OCI-LY7 (cell line): ENCODE measurements at regions not wholly inside any gene's neighbourhood (a gene's known extent, or its start where the extent isn't known, plus 50 kb on each side); places are given as distances from the start of the nearest gene placed in this dataset.

Experiments
- BruUV-seq: library from RNA; stranded (reverse); fragments of 400-500 nt; replicated peaks from 2 replicates; lab custom pipeline; 2021; lab: Mats Ljungman, UMichigan
- CTCF ChIA-PET: fragments of 300-600 bp; sonication (Branson Sonifier 250); formaldehyde crosslinking; loops from one replicate; lab custom pipeline; 2022; ENCODE audit warnings: antibody characterized with exemption; ENCODE audit not compliant: unreplicated experiment; lab: Charles Lee
- POLR2A ChIA-PET: fragments of 300-600 bp; sonication (Branson Sonifier 250); formaldehyde crosslinking; loops from one replicate; lab custom pipeline; 2022; ENCODE audit warnings: antibody characterized with exemption; lab: Charles Lee
- DNase-seq: peaks from one replicate; pipeline ENCODE4 v3.0.0-alpha.2; 2015; ENCODE audit warnings: low spot score
- H2AFZ ChIP-seq: fragments of 200-600 bp; sonication (generic), shearing (Covaris generic); 2 replicates; pipeline ENCODE4 v1.6.1; 2014; ENCODE audit warnings: mild to moderate bottlenecking, antibody characterized with exemption, low read length, moderate library complexity
- H3K27ac ChIP-seq: fragments of 200-600 bp; sonication (generic); 2 replicates; pipeline ENCODE4 v1.5.1; 2014; ENCODE audit warnings: mixed run types, low read depth, mild to moderate bottlenecking, moderate library complexity, low read length, inconsistent platforms; ENCODE audit not compliant: poor library complexity, severe bottlenecking
- H3K36me3 ChIP-seq: fragments of 200-600 bp; sonication (generic); 2 replicates; pipeline ENCODE4 v1.6.1; 2014; ENCODE audit warnings: mild to moderate bottlenecking, antibody characterized with exemption, low read length, moderate library complexity, mixed read lengths; ENCODE audit not compliant: insufficient read depth
- H3K4me1 ChIP-seq: fragments of 200-600 bp; sonication (generic); 2 replicates; pipeline ENCODE4 v1.5.1; 2014; ENCODE audit warnings: mild to moderate bottlenecking, low read length; ENCODE audit not compliant: insufficient read depth, poor library complexity, severe bottlenecking
- H3K4me2 ChIP-seq: fragments of 200-600 bp; sonication (generic); 2 replicates; pipeline ENCODE4 v1.6.1; 2014; ENCODE audit warnings: mild to moderate bottlenecking, low read length
- H3K4me3 ChIP-seq: fragments of 200-600 bp; sonication (generic); 2 replicates; pipeline ENCODE4 v1.5.1; 2014; ENCODE audit warnings: mild to moderate bottlenecking, low read depth, low read length; ENCODE audit not compliant: poor library complexity, severe bottlenecking
- H3K79me2 ChIP-seq: fragments of 200-600 bp; sonication (generic); 2 replicates; pipeline ENCODE4 v1.6.1; 2016; ENCODE audit warnings: low read depth, mild to moderate bottlenecking, low read length, moderate library complexity, mixed read lengths; ENCODE audit not compliant: insufficient read depth
- H3K9me2 ChIP-seq: fragments of 200-600 bp; sonication (generic); 2 replicates; pipeline ENCODE4 v1.6.1; 2016; ENCODE audit warnings: mild to moderate bottlenecking, low read length, mixed read lengths; ENCODE audit not compliant: insufficient read depth
- H3K9me3 ChIP-seq: fragments of 200-600 bp; sonication (generic); 2 replicates; pipeline ENCODE4 v1.6.1; 2014; ENCODE audit warnings: mild to moderate bottlenecking, mixed run types, low read length, mixed read lengths
- H4K20me1 ChIP-seq: fragments of 200-600 bp; sonication (generic); 2 replicates; pipeline ENCODE4 v1.6.1; 2014; ENCODE audit warnings: mild to moderate bottlenecking, antibody characterized with exemption, low read length, moderate library complexity, mixed read lengths; ENCODE audit not compliant: insufficient read depth
- CTCF ChIP-seq: fragments of 200-600 bp; sonication (generic); conservative IDR thresholded peaks from 2 replicates; pipeline ENCODE4 v1.5.1; 2014; ENCODE audit warnings: mild to moderate bottlenecking, antibody characterized with exemption, low read length, moderate library complexity, mixed read lengths
- EZH2phosphoT487 ChIP-seq: fragments of 200-600 bp; sonication (generic); IDR thresholded peaks from 2 replicates; pipeline ENCODE4 v1.6.1; 2018; ENCODE audit warnings: low read depth, borderline replicate concordance, mild to moderate bottlenecking, mixed run types, antibody characterized with exemption, low read length, moderate library complexity, mixed read lengths
- intact Hi-C: fragments of 100-400 bp; cut with micrococcal nuclease; formaldehyde crosslinking; loops from one replicate; pipeline ENCODE4 v1.10.0; 2022; ENCODE audit not compliant: unreplicated experiment

- H3K27ac ChIP-seq: no peak overlapping the region
- intact Hi-C loops: no loop called here
- ChIA-PET POLR2A (no interaction called here), CTCF (no interaction called here)
- no peaks in the 10 kb centered on the region for H3K4me1 ChIP-seq
- no peaks in the 10 kb centered on the region for H3K36me3 ChIP-seq
- DNase-seq: no peak
- H3K9me2 ChIP-seq: no peaks in the 10 kb centered on the region
- no peaks in the 10 kb centered on the region for H3K79me2 ChIP-seq
- peaks cover 19% of the 10 kb centered on the region for H3K9me3 ChIP-seq
- no TSS peak for BruUV-seq
- TF ChIP-seq EZH2phosphoT487 (no peak), CTCF (no peak)
- no peak overlapping the region for H3K4me3 ChIP-seq
- H4K20me1 ChIP-seq: no peaks in the 10 kb centered on the region
- H3K4me2 ChIP-seq: no peak overlapping the region
- H2AFZ ChIP-seq: no peak overlapping the region
These were observed 106.9 kb downstream of the C9orf50 start for GRCh38 chr9:129513856-129514496.

DNA sequence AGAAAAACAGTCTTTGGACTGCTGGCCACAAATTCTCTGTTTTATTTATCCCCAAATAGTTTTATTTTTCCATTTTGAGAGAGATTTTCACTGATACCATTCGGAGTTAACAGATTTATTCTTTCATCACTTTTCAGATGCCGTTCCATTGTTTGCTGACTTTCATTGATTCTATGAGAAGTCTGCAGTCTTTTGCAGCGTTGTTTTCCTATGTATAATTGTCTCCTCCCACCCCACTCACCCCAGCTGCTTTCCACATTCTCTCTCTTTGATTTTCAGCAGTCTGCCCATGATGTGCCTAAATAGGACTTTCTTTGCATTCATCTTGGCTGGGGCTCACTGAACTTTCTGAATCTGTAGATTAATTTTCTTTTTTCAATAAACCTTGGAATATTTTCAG lies 107.6 kb downstream of the C9orf50 start:
- ChIA-PET POLR2A (no interaction called here), CTCF (no interaction called here)
- BruUV-seq: no TSS peak

More for the DNA sequence above, 107.6 kb downstream of the C9orf50 start:
- Histone ChIP-seq H3K36me3 (no peaks in the 10 kb centered on the region), H3K9me3 (peaks cover 19% of the 10 kb centered on the region), H3K4me2 (no peak overlapping the region), H3K4me3 (no peak overlapping the region), H2AFZ (no peak overlapping the region), H3K4me1 (no peaks in the 10 kb centered on the region), H3K27ac (no peak overlapping the region), H4K20me1 (no peaks in the 10 kb centered on the region), H3K79me2 (no peaks in the 10 kb centered on the region), H3K9me2 (no peaks in the 10 kb centered on the region)
- TF ChIP-seq EZH2phosphoT487 (no peak), CTCF (no peak)
- DNase-seq: peak; percentile 13
- intact Hi-C loops: no loop called here
